SK-N-SH (cell line): ENCODE measurements at regions not wholly inside any gene's neighbourhood (a gene's known extent, or its start where the extent isn't known, plus 50 kb on each side); places are given as distances from the start of the nearest gene placed in this dataset.

Source experiments
- CTCF ChIP-seq: fragments of 200-600 bp; sonication (generic); IDR thresholded peaks from 2 replicates; pipeline ENCODE4 v1.6.1; 2017; ENCODE audit warnings: antibody characterized with exemption, mild to moderate bottlenecking, moderate library complexity
- ELF1 ChIP-seq: IDR thresholded peaks from 2 replicates; pipeline ENCODE4 v1.4.0; 2012

GRCh38 chr18:44134447-44134846 is 546.2 kb upstream of the SETBP1 start:
- TF ChIP-seq CTCF (no peak), ELF1 (no peak)
